ENCODE measurements at regions not wholly inside any gene's neighbourhood (a gene's known extent, or its start where the extent isn't known, plus 50 kb on each side); places are given as distances from the start of the nearest gene placed in this dataset.

DNA sequence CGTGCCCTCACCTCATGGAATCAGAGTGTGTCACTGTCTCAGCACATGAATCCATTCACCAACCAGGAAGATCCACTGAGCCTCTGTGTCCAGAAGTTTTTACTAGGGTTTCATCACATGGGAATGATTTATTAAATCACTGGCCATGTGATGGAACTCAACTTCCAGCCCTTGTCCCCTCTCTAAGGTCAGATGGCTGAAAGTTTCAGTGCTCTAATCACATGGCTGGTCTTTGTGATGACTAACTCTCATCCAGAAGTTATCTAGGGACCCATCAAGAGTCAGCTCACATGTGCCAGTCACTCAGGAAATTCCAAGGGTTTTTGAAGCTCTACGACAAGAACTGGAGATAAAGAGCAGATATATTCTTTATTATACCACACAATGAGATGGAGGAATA lies 140.5 kb upstream of the GYPC start:
- TF ChIP-seq, protein P1, sequence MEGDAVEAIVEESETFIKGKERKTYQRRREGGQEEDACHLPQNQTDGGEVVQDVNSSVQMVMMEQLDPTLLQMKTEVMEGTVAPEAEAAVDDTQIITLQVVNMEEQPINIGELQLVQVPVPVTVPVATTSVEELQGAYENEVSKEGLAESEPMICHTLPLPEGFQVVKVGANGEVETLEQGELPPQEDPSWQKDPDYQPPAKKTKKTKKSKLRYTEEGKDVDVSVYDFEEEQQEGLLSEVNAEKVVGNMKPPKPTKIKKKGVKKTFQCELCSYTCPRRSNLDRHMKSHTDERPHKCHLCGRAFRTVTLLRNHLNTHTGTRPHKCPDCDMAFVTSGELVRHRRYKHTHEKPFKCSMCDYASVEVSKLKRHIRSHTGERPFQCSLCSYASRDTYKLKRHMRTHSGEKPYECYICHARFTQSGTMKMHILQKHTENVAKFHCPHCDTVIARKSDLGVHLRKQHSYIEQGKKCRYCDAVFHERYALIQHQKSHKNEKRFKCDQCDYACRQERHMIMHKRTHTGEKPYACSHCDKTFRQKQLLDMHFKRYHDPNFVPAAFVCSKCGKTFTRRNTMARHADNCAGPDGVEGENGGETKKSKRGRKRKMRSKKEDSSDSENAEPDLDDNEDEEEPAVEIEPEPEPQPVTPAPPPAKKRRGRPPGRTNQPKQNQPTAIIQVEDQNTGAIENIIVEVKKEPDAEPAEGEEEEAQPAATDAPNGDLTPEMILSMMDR (IDR thresholded peaks at IDR 0.05; ENCODE audit: poor library complexity) = no peak
- TF ChIP-seq EZH2 (IDR thresholded peaks at IDR 0.05; ENCODE audit: borderline replicate concordance) (no peak), EZH2phosphoT487 (IDR thresholded peaks at IDR 0.05; ENCODE audit: low read depth, severe bottlenecking, unreplicated experiment) (no peak)
